Renal pelvis (tissue), 1 donor: ENCODE measurements at regions not wholly inside any gene's neighbourhood (a gene's known extent, or its start where the extent isn't known, plus 50 kb on each side); places are given as distances from the start of the nearest gene placed in this dataset.
A peak's percentile ranks its signal among the peaks of the same experiment; 100 is the strongest.

ENCODE experiments used
- DNase-seq: peaks from one replicate; pipeline ENCODE4 v3.0.0-alpha.2; 2013

DNA sequence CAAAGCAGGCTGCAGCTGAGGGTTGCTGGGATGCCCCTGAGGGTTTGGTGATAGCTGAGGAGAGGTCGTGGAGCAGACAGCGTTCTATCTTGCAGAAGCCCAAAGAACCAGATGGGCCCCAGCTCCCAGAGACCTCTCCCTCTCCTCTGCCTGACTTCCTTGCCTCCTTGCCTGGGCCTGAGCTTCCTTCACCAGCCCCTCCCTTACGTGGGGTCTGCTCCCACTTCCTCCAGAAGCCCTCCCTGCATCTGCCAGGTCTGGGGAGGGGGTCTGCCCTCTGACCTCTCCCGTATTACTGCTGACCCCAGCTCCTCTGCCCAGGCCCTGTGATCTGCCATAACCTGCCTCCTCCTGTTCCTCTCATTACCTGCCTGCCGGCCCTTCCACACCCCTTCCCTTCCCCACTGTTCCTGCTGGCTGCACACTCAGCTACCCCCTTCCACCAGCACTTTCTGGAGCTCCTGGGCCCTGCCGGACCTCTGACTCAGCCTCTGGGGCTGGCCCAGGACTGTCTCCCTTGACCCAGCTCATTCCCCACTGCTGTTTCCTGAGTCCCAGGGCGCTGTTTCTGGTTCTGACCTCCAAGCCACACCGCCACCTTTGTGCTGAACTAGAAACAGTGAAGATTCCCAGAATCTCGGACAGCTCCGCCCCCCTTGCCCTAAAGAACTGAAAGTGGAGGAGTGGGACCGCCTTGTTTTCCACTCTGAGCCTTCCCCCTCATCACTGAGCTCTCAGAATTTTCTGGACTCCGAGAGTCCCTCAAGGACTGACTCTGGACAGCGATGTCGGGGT lies 237.7 kb upstream of the C1orf174 start:
- no peak for DNase-seq

GRCh38 chr1:4139646-4140045 lies 239.6 kb upstream of the C1orf174 start:
- DNase-seq = no peak

GRCh38 chr1:4140241-4140640 lies 240.2 kb upstream of the C1orf174 start:
- DNase-seq = no peak

GRCh38 chr1:4140821-4141220 lies 240.7 kb upstream of the C1orf174 start:
- DNase-seq = no peak

- DNase-seq = no peak
Observed at GRCh38 chr1:4144349-4144971, 244.4 kb upstream of the C1orf174 start.

DNA sequence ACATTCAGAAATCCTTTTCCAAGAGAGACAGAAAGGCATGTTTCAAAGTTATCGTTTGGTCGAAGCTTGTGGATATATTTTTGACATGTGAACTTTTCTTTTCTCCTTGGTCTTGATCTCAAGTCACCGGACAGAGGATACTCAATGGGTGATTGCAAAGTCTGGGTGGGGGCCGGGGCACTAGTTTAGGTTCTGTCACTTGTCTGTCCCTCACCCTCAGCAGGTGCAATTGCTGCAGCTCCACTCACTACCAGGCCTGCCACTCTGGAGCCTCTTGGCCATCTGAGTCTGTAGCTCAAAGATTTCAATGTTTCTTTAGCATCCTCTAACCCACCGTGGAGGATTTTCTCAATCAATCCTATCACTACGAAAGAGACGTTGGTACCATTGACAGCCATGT lies 246.0 kb upstream of the C1orf174 start:
- DNase-seq = no peak

DNA sequence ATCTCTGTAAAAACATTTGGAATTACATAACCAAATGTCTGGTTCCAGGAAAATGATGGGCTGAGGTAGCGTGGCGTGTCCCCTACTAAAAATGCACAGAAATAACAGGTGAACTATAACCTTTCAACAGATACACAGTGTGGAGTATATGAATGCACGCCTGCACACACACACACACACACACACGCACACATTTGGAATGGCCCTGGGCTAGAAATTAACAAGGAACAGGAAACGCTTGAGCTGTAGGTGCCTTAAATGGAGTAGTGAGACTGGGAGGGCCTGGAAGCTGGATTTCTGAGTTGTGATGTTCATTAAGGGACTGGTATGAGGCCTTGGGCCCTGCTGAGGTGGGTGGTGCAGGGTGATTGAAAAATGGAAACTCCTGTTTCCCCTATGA lies 246.5 kb upstream of the C1orf174 start:
- DNase-seq = no peak

- DNase-seq = no peak
Observed at GRCh38 chr1:4147509-4147908, 247.4 kb upstream of the C1orf174 start.

DNA sequence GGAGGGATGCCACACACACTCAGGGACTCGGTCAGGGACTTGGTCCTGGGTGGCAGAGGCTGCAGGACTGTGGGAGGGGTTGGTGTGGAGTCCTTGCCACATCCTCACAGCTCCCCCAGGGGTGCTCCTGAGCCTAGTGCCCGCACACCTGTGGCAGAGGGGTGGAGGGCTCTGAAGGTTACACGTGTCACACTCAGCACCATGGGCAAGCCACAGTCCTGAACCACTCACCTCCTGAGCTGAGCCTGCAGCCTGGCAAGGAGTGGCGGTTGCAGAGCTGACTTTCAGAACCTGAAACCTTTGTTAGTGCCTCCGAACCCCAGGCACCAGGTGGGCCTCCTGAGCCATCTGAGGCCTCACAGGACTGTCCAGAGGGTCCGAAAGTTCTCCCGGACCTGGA lies 249.2 kb upstream of the C1orf174 start:
- DNase-seq = no peak

DNA sequence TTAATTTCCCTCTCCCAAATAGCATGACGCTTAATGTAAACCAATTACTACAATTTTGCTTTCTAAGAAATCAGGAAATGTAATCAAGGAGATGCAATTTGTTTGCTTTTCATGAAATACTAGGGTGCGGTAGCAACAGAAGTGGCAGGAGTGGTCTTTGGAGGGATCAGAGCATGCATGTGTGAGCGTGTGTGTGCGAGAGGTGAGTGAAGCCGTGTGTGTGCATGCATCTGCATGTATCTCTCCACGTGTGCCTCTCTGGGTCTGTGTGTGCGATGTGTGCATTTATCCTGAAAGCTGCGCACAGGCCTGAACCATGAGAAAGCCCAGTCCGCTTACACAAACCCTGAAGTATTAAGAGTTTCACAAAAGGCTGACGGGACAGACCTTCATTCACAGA lies 249.8 kb upstream of the C1orf174 start:
- no peak for DNase-seq

DNA sequence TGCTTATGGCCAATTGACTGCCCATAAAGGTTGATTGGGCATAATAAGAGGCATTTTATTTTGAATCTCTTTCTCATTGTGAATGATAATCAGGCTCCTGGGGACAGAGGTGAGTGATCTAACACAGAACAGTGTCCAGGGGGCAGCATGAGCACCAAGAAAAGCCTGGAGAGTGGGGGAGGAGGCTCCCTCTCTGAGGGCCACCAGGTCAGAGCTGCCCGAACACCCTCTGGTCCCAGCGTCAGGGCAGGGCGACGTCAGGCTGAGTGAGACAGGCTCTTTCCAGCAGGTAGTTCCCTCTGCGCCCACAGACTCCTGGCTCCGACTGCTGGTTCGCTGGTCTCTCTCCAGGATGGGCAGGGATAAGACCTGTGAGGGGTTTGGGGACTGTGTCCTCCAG lies 250.2 kb upstream of the C1orf174 start:
- no peak for DNase-seq

- no peak for DNase-seq
Observed at GRCh38 chr1:4152266-4152665, 252.2 kb upstream of the C1orf174 start.

- DNase-seq = no peak
Observed at GRCh38 chr1:4153571-4153970, 253.5 kb upstream of the C1orf174 start.

- no peak for DNase-seq
Observed at GRCh38 chr1:4156241-4156973, 256.3 kb upstream of the C1orf174 start.

GRCh38 chr1:4160181-4160580 lies 260.1 kb upstream of the C1orf174 start:
- DNase-seq = no peak

GRCh38 chr1:4161366-4162006 lies 261.4 kb upstream of the C1orf174 start:
- DNase-seq = no peak

- no peak for DNase-seq
Observed at GRCh38 chr1:4164965-4165364, 264.9 kb upstream of the C1orf174 start.

DNA sequence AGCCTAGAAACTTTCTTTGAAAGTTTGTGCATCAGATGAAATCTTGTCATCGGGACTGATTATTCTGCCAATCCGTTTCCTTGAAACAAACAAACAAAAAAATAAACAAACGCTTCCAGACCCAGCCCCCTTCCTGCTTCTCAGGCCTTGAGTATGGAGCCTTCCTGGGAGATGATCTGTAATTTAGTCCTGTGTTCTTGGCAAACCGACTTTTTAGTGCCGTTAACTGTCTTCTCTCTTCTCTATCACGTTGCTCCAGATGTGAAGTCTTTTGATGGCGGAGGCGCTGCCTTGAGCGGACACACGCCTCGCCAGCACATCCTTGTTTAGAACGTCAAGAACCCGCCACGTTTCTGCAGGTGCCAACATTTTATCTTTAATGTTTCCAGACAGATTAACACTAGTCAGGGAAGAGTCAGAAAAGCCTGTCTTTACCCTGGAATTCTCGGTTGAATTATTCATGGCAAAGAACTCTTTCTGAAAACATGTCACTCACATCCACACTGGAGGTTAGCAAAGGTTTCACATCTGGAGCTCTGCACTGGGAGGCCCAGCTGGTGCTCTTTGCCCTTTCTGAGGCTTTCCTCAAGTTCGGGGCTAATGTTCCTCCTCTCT lies 265.7 kb upstream of the C1orf174 start:
- no peak for DNase-seq

- peak; percentile 34 for DNase-seq
Observed at GRCh38 chr1:4166713-4167112, 266.6 kb upstream of the C1orf174 start.

DNA sequence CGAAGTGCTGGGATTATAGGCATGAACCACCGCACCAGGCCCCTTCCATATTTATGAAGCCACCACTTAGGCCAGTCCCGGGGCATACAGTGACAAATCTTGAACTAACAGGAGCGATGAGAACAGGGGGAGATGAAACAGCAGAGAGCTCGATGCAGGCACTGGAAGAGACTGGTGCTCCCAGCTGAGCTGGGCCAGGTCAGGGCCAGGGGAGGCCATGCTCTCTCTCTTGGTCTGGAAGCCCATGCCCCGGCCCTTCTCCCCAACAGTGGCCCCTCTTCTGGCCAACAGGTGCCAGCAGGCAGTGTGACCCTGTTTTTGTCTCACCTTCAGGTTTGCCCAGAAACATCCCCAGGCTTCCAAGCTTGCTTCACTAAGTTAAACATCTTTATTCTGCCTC lies 269.9 kb upstream of the C1orf174 start:
- no peak for DNase-seq

DNA sequence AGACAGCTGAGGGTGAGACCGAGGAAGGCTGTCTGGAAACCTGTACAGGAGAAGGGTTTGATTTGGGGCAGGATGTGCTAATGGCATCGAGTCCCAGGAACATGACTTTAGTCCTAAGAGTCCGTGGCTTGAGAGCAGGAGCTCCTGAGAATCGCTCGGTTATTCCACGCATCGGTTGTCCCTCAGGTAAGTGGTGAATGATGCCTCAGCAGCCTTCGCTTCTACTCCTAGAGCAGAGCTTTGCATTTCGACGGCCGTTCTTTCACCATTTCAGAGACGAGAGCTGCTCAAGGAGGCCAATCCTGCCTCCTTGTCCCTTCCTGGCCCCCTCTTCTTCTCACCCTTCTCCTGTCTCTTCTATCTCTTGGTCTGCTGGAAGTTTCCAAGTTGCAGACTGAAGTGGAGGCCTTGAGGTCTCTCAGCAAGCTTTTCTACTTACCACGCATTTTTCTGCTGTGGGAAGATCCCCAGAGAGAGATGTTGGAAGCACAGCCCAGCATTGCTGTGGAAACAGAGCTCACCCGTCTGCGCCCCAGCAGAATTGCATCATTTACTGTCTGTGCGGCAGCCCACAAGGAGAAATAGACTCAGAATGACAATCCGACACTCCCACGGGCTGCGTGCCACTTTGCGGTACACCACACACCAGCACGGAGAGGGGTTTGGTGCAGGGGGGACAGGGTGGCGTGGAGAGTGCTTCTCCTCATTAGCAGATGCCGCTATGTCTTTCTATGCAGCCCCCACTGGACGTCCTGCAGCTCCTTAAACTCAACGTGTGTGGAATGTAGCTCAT lies 270.7 kb upstream of the C1orf174 start:
- DNase-seq = no peak
